ENCODE measurements at regions not wholly inside any gene's neighbourhood (a gene's known extent, or its start where the extent isn't known, plus 50 kb on each side); places are given as distances from the start of the nearest gene placed in this dataset.

DNA sequence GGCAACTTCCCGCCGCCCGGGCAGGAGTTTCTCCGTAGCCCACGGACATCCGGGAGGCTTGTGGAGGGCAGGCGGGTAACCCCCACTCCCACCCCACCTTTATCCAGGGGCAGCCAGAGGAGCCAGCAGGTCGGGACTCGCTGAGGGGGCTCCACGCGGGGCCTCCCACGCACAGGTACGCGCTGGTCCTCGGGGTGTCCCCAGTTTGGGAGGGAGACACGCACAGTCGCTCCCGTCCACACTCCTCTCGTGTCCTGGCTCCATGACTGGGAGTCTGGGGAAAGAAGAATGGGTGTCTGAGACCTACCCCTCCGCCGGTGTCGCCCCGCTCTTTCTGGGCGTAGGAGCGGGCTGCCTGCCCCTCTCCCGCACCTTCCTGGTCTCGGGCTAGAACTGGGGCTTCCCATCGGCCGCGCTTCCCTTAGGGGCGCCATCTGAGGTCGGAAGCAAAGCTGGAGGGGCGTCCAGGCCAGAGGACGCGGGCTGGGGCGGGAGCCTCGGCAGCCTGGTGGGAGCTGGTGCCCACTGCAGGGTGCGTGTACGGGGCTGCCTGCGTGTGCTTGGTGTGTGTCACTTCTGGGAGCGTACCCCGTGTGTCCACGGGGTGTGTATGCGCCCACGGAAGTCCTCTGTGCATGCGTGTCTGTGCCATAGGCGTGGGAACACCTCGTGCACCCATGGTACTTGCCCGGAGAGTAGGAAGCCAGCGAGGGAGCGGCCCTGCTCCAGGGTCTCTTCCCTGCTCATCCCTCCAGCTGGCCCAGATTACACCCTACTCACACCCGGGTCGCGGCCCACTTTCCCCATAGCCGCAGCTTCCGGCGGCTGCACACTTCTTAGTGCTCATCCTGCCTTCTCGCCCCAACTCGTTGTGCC, 73.0 kb upstream of the LEP start:
- Mint-ChIP-seq H3K27me3 (ENCODE audit: insufficient read depth, unreplicated experiment) (peaks cover 36% of the 10 kb centered on the region), H3K9me3 (ENCODE audit: unreplicated experiment) (no peaks in the 10 kb centered on the region), H3K4me3 (ENCODE audit: unreplicated experiment) (peak overlapping the region; percentile 48), H3K36me3 (ENCODE audit: insufficient read depth, unreplicated experiment) (no peaks in the 10 kb centered on the region), H3K27ac (ENCODE audit: low read depth, unreplicated experiment) (no peak overlapping the region), H3K4me1 (ENCODE audit: insufficient read depth, unreplicated experiment) (peaks cover 6% of the 10 kb centered on the region)
- POLR2A ChIA-PET, result interaction anchor here (0.9 kb wide), 1 partner anchor 22 kb away, joined by 3 read pairs; no protein-coding TSS in a partner anchor
- BruUV-seq (replicated peaks), result no TSS peak
- CTCF ChIA-PET, result interaction anchor here (0.6 to 1.3 kb wide), 4 partner anchors 12 to 777 kb away, joined by 3 read pairs; no protein-coding TSS in a partner anchor
- intact Hi-C loops (cut with micrococcal nuclease), result no loop called here
- TF ChIP-seq, protein P1, sequence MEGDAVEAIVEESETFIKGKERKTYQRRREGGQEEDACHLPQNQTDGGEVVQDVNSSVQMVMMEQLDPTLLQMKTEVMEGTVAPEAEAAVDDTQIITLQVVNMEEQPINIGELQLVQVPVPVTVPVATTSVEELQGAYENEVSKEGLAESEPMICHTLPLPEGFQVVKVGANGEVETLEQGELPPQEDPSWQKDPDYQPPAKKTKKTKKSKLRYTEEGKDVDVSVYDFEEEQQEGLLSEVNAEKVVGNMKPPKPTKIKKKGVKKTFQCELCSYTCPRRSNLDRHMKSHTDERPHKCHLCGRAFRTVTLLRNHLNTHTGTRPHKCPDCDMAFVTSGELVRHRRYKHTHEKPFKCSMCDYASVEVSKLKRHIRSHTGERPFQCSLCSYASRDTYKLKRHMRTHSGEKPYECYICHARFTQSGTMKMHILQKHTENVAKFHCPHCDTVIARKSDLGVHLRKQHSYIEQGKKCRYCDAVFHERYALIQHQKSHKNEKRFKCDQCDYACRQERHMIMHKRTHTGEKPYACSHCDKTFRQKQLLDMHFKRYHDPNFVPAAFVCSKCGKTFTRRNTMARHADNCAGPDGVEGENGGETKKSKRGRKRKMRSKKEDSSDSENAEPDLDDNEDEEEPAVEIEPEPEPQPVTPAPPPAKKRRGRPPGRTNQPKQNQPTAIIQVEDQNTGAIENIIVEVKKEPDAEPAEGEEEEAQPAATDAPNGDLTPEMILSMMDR (IDR thresholded peaks at IDR 0.05; ENCODE audit: unreplicated experiment), result no peak
- no peak for DNase-seq (ENCODE audit: unreplicated experiment)

DNA sequence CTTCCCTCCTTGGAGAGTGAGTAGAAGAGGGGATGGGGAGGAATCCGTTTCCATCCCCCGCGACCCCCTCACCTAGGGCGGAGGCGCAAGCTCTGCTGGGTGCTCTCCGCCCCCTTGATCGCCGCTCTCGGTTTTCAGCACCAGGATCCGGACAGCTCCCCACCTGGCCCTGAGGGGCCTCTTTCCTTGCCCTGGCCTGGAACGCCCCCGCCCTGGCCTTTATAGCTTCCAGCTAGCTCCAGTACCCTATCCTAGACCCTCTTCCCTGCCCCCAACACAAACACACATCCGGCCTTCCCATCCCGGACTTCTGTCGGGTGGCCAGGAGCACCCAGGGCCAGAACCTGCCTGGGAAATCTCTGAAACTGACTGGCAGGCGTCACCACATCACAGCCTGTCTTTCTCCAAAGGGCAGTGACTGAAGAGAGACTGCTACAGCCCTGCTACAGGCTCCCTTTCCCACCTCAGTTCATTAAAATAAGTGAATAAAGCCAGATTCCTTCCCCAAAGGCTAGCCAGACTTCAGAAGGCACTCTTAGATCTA, 72.3 kb upstream of the LEP start:
- Mint-ChIP-seq H3K4me3 (ENCODE audit: unreplicated experiment) (peak overlapping the region; percentile 48), H3K27me3 (ENCODE audit: insufficient read depth, unreplicated experiment) (peaks cover 36% of the 10 kb centered on the region), H3K9me3 (ENCODE audit: unreplicated experiment) (no peaks in the 10 kb centered on the region), H3K27ac (ENCODE audit: low read depth, unreplicated experiment) (no peak overlapping the region), H3K36me3 (ENCODE audit: insufficient read depth, unreplicated experiment) (no peaks in the 10 kb centered on the region), H3K4me1 (ENCODE audit: insufficient read depth, unreplicated experiment) (peaks cover 6% of the 10 kb centered on the region)
- DNase-seq (ENCODE audit: unreplicated experiment), result peak; percentile 22
- TF ChIP-seq, protein P1 (IDR thresholded peaks at IDR 0.05; ENCODE audit: unreplicated experiment), result no peak
- no TSS peak for BruUV-seq (replicated peaks)
- CTCF ChIA-PET, result interaction anchor here (0.6 to 1.3 kb wide), 4 partner anchors 12 to 778 kb away, joined by 3 read pairs; no protein-coding TSS in a partner anchor
- POLR2A ChIA-PET, result interaction anchor here (0.9 kb wide), 1 partner anchor 23 kb away, joined by 3 read pairs; no protein-coding TSS in a partner anchor
- intact Hi-C loops (cut with micrococcal nuclease), result no loop called here

DNA sequence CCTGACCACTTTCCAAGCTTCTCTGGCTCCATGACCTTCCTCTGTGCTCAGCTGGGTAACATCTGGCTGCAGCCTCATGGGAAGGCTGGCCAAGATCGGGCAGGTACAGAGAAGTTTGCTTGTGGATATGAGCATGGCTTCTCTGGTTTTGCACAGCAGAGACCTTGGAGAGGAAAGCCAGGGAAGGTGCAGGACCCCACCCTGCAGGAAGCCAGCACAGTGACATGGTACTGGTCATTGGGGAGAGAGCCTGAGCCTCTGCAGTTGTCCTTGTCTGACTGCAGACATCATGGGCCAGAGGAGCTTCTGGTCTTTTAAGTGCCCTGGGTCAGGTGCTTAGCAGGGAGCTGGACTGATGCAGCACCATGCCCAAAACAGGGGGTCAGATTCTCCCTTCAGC, 70.6 kb upstream of the LEP start:
- H3K4me3 Mint-ChIP-seq (ENCODE audit: unreplicated experiment), result no peak overlapping the region
- intact Hi-C loops (cut with micrococcal nuclease), result no loop called here
- TF ChIP-seq, protein P1 (IDR thresholded peaks at IDR 0.05; ENCODE audit: unreplicated experiment), result no peak
- H3K4me1 Mint-ChIP-seq (ENCODE audit: insufficient read depth, unreplicated experiment), result no peaks in the 10 kb centered on the region
- CTCF ChIA-PET, result interaction anchor here (1.4 to 1.9 kb wide), 4 partner anchors 10 to 37 kb away, joined by 3 to 12 read pairs (median 4); no protein-coding TSS in a partner anchor
- H3K9me3 Mint-ChIP-seq (ENCODE audit: unreplicated experiment), result no peaks in the 10 kb centered on the region
- H3K27me3 Mint-ChIP-seq (ENCODE audit: insufficient read depth, unreplicated experiment), result peaks cover 36% of the 10 kb centered on the region
- H3K27ac Mint-ChIP-seq (ENCODE audit: low read depth, unreplicated experiment), result no peak overlapping the region
- BruUV-seq (replicated peaks), result no TSS peak
- POLR2A ChIA-PET, result interaction anchor here (0.6 kb wide), 1 partner anchor 72 kb away, joined by 3 read pairs; no protein-coding TSS in a partner anchor
- no peaks in the 10 kb centered on the region for H3K36me3 Mint-ChIP-seq (ENCODE audit: insufficient read depth, unreplicated experiment)
- DNase-seq (ENCODE audit: unreplicated experiment), result no peak

DNA sequence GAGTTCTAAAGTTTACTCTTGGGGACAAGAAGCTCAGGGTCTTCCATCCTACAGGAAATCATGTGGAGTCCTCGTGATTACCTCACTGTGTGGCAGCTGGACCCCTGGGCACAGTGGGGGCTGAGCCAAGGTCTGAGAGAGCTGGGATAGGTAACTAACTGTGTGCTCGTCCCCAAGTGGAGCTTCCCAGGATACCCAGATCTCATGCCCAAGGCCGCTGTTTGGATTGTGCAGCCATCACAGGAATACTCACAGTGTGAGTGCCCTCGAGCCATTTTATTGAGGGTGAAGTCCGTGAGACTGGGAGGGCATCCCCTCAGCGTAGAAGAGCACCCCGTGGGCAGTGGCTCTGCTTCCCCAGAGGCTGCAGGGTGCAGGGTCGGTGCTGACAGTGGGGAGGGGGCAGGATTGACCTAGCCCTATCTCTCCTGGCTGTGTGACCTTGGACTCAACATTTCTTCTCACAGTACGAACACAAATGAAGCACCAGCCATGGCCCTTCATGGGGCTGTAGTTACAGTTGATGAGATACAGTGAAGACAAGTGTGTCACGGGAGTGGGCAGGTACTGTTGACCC, 69.6 kb upstream of the LEP start:
- BruUV-seq (replicated peaks), result no TSS peak
- TF ChIP-seq, protein P1 (IDR thresholded peaks at IDR 0.05; ENCODE audit: unreplicated experiment), result no peak
- Mint-ChIP-seq H3K27ac (ENCODE audit: low read depth, unreplicated experiment) (no peak overlapping the region), H3K4me3 (ENCODE audit: unreplicated experiment) (no peak overlapping the region), H3K36me3 (ENCODE audit: insufficient read depth, unreplicated experiment) (no peaks in the 10 kb centered on the region), H3K27me3 (ENCODE audit: insufficient read depth, unreplicated experiment) (peaks cover 36% of the 10 kb centered on the region), H3K4me1 (ENCODE audit: insufficient read depth, unreplicated experiment) (no peaks in the 10 kb centered on the region), H3K9me3 (ENCODE audit: unreplicated experiment) (no peaks in the 10 kb centered on the region)
- intact Hi-C loops (cut with micrococcal nuclease), result no loop called here
- POLR2A ChIA-PET, result no interaction called here
- DNase-seq (ENCODE audit: unreplicated experiment), result no peak
- CTCF ChIA-PET, result interaction anchor here (0.8 to 1.9 kb wide), 4 partner anchors 14 to 38 kb away, joined by 3 to 12 read pairs (median 4); no protein-coding TSS in a partner anchor
